Peyer's patch (tissue), 4 donors: ENCODE measurements at regions not wholly inside any gene's neighbourhood (a gene's known extent, or its start where the extent isn't known, plus 50 kb on each side); places are given as distances from the start of the nearest gene placed in this dataset.

Experiments used
- POLR2A ChIP-seq, 2 donors: fragments of 450-650 bp; IDR thresholded peaks; one replicate each; pipeline ENCODE4 v1.5.1; 2017; ENCODE audit warnings: antibody characterized with exemption in 2 of 2, mild to moderate bottlenecking in 2 of 2, moderate library complexity in 2 of 2
- TF ChIP-seq, protein P1 (sequence below), 6 experiments: fragments of 450-650 bp in 4 of 6; fragments of 200-600 bp in 2 of 6; sonication (generic) in 1 of 6; IDR thresholded peaks; one replicate each; pipeline ENCODE4 v1.5.1; 2017 to 2019; ENCODE audit warnings: antibody characterized with exemption in 6 of 6, mild to moderate bottlenecking in 3 of 6, moderate library complexity in 1 of 6

- TF ChIP-seq, protein P1, sequence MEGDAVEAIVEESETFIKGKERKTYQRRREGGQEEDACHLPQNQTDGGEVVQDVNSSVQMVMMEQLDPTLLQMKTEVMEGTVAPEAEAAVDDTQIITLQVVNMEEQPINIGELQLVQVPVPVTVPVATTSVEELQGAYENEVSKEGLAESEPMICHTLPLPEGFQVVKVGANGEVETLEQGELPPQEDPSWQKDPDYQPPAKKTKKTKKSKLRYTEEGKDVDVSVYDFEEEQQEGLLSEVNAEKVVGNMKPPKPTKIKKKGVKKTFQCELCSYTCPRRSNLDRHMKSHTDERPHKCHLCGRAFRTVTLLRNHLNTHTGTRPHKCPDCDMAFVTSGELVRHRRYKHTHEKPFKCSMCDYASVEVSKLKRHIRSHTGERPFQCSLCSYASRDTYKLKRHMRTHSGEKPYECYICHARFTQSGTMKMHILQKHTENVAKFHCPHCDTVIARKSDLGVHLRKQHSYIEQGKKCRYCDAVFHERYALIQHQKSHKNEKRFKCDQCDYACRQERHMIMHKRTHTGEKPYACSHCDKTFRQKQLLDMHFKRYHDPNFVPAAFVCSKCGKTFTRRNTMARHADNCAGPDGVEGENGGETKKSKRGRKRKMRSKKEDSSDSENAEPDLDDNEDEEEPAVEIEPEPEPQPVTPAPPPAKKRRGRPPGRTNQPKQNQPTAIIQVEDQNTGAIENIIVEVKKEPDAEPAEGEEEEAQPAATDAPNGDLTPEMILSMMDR (IDR thresholded peaks at IDR 0.05), result no peak
- no peak for TF ChIP-seq POLR2A (IDR thresholded peaks at IDR 0.05)
Observed at GRCh38 chr13:65240773-65241172, 1989.4 kb downstream of the PCDH9 start.
